IPS-18a (cell line): ENCODE measurements at regions not wholly inside any gene's neighbourhood (a gene's known extent, or its start where the extent isn't known, plus 50 kb on each side); places are given as distances from the start of the nearest gene placed in this dataset.
"Not testable (repeated sequence)": the region's sequence is repeated elsewhere in the genome, so short reads cannot be mapped to it uniquely, and the experiment has no call there.

Source experiments
- H3K27ac ChIP-seq: one replicate; pipeline ENCODE4 v1.5.1; 2013; ENCODE audit warnings: low read length
- H3K27me3 ChIP-seq: one replicate; pipeline ENCODE4 v1.6.1; 2013; ENCODE audit warnings: mild to moderate bottlenecking, low read length; ENCODE audit not compliant: control insufficient read depth, insufficient read depth
- H3K36me3 ChIP-seq: one replicate; pipeline ENCODE4 v1.6.1; 2013; ENCODE audit warnings: low read depth, low read length; ENCODE audit not compliant: control insufficient read depth
- H3K4me1 ChIP-seq: one replicate; pipeline ENCODE4 v1.6.1; 2013; ENCODE audit warnings: low read depth, low read length; ENCODE audit not compliant: control insufficient read depth
- H3K4me3 ChIP-seq: one replicate; pipeline ENCODE4 v1.5.1; 2013; ENCODE audit warnings: low read length
- H3K9ac ChIP-seq: one replicate; pipeline ENCODE4 v1.6.1; 2013; ENCODE audit warnings: mild to moderate bottlenecking, low read length, moderate library complexity
- H3K9me3 ChIP-seq: one replicate; pipeline ENCODE4 v1.6.1; 2013; ENCODE audit warnings: low read depth, low read length; ENCODE audit not compliant: control insufficient read depth

DNA sequence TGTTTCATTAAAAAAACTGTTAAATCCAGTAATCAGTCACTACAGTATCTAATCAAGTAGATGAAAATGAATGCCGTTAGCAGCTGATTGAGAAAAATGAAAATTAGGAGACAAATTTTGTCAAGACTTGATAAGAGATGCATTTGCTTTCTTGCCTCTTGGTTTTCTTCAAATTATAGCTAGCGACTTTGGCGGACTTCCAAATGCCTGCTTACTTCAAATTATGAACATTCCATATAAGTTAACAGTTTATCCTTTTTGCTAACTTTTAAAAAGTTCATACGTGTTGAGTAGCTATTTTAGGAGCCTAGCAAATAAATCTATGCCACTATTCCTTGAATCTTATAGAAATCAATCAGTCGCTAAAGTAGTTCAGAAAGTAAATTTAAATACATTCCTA, 58.8 kb downstream of the PPP4R3C start:
- H3K4me1 ChIP-seq: no peaks in the 10 kb centered on the region
- no peak overlapping the region for H3K27ac ChIP-seq
- no peak overlapping the region for H3K9ac ChIP-seq
- no peak overlapping the region for H3K4me3 ChIP-seq
- H3K36me3 ChIP-seq: no peaks in the 10 kb centered on the region
- H3K27me3 ChIP-seq: no peaks in the 10 kb centered on the region
- peaks cover 18% of the 10 kb centered on the region for H3K9me3 ChIP-seq

DNA sequence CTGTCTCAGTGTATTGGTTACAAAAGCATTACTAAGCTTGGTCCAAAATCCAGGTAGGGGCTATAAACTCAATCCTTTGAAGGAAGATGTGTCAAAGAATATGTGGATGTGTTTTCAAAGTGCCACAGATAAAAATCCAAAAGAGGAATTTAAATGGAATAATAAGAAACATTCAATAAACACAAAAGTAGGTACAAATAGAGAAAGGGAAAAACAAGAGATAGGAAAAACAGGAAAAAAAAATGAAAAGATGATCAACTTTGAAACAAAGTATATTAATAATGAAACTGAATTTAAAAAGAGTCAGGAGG, 64.0 kb downstream of the PPP4R3C start:
- H3K4me3 ChIP-seq: no peak overlapping the region
- peaks cover 11% of the 10 kb centered on the region for H3K9me3 ChIP-seq
- H3K27me3 ChIP-seq: no peaks in the 10 kb centered on the region
- no peaks in the 10 kb centered on the region for H3K4me1 ChIP-seq
- no peak overlapping the region for H3K9ac ChIP-seq
- no peaks in the 10 kb centered on the region for H3K36me3 ChIP-seq
- H3K27ac ChIP-seq: no peak overlapping the region

DNA sequence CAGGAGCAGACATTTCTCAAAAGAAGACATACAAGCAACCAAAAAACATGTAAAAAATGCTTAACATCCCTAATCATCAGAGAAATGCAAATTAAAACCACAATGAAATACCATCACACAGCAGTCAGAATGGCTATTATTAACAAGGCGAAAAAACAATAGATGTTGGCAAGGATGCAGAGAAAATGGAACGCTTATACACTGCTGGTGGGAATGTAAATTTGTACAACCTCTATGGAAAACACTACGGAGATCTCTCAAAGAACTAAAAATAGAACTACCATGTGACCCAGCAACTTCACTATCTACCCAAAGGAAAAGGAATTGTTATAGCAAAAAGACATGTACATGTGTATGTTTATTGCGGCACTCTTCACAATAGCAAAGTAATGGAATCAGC, 71.5 kb downstream of the PPP4R3C start:
- Histone ChIP-seq H3K4me3 (no peak overlapping the region), H3K9me3 (peaks cover 2% of the 10 kb centered on the region), H3K4me1 (no peaks in the 10 kb centered on the region), H3K27me3 (no peaks in the 10 kb centered on the region), H3K9ac (no peak overlapping the region), H3K27ac (no peak overlapping the region), H3K36me3 (no peaks in the 10 kb centered on the region)

DNA sequence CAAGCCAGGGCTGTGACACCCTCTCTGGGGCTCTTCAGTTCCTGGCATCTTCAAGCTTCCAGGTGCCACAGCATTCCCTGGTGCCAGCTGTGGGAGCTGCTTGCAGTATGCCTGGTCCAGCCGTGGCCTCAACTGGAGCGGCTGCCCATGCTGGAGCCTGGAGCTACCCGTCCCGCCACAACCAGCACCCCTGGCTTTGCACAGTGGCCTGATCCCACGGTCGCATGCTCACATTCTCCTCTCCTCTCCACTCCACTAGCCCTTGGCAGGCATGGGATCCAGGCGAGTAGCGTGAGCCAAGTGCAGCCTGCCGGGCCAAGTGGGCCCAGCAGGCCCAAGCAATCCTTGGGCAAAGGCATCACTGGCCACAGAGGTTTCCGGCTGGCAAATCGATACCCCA, 81.7 kb downstream of the PPP4R3C start:
- Histone ChIP-seq H3K4me1 (no peaks in the 10 kb centered on the region), H3K9ac (no peak overlapping the region), H3K36me3 (no peaks in the 10 kb centered on the region), H3K27ac (no peak overlapping the region), H3K9me3 (peaks cover 16% of the 10 kb centered on the region), H3K27me3 (no peaks in the 10 kb centered on the region), H3K4me3 (no peak overlapping the region)

DNA sequence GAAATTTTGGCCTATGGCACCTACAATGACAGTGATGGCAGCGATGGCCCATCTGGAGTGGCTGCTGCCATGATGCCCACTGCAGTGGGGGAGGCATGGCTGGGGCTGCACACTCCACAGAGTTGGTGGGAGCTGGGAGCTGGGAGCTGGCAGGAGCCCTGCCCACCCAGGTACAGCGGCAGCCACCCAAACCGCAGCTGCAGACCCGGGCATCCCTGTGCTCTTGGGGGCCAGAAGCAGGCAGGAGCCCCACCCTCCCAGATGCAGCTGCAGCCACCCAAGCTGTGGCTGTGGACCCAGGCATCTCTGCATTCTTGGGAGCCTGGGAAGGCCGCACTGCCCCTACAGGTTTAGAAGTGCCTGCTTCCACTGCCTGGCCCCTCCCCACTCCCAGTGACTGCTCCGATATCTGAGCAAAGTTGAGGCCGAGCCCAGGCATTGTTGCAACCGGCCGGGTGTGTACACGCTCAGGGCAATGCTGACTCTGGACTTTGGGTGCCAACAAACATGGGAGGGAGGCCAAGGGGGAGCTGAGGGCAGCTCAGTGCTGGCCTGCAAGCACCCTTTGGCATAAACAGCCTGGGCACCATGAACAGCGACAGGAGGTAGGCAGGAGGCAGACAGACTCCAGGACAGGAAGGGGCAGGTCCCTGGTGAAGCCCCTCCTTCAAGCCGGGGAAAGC, 82.8 kb downstream of the PPP4R3C start:
- Histone ChIP-seq H3K27ac (no peak overlapping the region), H3K27me3 (no peaks in the 10 kb centered on the region), H3K4me3 (no peak overlapping the region), H3K4me1 (no peaks in the 10 kb centered on the region), H3K9me3 (peaks cover 16% of the 10 kb centered on the region), H3K9ac (no peak overlapping the region), H3K36me3 (no peaks in the 10 kb centered on the region)

DNA sequence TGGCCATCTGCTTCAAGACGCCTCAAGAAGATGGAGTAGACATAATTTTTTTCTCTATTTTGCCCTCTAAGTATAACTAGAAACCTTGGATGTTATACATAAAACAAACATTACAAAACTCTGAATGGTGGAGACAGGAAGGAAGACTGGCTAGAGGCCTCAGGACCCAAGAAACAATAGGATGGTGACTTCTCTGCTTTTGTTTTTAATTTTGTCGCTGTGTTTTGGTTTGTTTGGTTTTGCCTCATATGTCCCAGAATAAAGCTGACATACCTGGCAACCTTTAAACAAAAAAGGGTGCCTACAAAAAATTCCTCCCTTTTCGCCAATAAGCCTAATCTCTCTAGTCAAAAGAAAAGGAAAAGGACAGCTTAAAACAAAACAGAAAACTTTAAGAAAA, 109.1 kb downstream of the PPP4R3C start:
- peaks cover 17% of the 10 kb centered on the region for H3K9me3 ChIP-seq
- H3K36me3 ChIP-seq: no peaks in the 10 kb centered on the region

DNA sequence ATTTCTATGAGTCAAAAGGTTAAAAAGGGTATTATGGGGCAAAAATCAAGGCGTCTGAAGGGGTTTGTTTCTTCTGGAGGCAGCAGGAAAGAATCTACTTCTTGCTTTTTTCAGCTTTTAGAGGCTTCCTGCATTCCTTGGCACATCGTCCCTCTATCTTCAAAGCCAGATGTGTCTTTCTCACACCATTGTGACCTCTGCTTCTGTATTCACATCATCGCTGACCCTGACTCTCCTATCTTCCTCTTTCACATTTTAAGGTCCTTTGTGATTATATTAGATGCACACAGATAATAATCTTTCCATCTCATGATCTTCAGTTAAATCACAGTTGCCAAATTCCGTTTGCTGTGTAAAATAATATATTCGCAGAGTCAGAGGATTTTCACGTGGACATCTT, 112.7 kb downstream of the PPP4R3C start:
- Histone ChIP-seq H3K9ac (no peak overlapping the region), H3K4me3 (no peak overlapping the region), H3K4me1 (no peaks in the 10 kb centered on the region), H3K27ac (no peak overlapping the region), H3K9me3 (peaks cover 9% of the 10 kb centered on the region), H3K36me3 (no peaks in the 10 kb centered on the region), H3K27me3 (no peaks in the 10 kb centered on the region)

More for the DNA sequence above, 109.1 kb downstream of the PPP4R3C start:
- Histone ChIP-seq H3K4me1 (no peaks in the 10 kb centered on the region), H3K4me3 (no peak overlapping the region), H3K9ac (no peak overlapping the region), H3K27me3 (no peaks in the 10 kb centered on the region), H3K27ac (no peak overlapping the region)

DNA sequence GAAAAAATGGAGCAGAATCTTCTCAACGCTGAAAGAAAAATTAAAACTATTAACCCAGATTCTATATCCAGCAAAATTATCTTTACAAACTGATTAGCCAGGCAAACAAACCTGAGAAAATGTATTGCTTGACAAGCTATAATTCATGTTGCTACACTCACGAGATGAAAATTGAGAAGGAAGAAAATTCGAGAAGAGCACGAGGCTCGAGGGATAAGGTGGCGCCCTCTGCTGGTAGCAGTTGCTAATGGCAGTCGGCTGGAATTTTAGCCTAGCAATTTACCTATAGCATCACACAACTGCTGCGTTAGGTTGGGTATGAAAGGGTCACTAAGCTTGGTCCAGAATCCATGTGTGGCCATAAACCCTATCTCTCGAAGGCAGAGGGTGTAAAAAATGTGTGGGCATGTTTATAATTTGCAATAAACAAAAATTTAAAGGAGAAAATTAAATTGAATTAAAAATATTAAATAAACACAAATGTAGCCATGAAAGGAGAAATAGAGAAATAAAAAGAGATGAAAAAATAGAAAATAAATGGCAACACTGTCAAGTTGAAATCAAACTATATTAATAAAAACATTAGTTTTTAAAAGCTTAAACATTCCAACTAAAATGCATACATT, 126.6 kb downstream of the PPP4R3C start:
- Histone ChIP-seq H3K4me1 (no peaks in the 10 kb centered on the region), H3K9me3 (peaks cover 8% of the 10 kb centered on the region), H3K9ac (no peak overlapping the region), H3K36me3 (no peaks in the 10 kb centered on the region), H3K4me3 (no peak overlapping the region), H3K27ac (no peak overlapping the region), H3K27me3 (no peaks in the 10 kb centered on the region)

DNA sequence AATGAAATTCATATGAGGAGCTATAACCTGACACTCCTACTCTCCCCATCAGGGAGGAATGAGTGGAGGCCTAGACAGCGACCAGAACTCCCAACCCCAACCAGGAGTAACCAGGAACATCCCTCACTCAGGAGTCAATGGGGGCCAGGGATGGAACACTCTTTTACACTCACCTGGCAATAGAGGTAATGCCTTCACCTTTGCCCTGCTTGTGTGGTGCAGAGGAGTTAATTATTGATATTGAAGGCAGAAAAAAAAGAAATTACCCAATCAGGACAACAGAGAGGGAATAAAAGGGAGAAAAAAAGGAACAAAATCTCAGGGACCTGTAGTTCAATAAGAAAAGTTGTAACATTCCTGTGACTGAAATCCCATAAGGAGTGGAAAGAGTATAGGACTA, 141.5 kb downstream of the PPP4R3C start:
- Histone ChIP-seq H3K9ac (no peak overlapping the region), H3K9me3 (peaks cover 9% of the 10 kb centered on the region), H3K27ac (no peak overlapping the region), H3K36me3 (no peaks in the 10 kb centered on the region), H3K4me1 (no peaks in the 10 kb centered on the region), H3K27me3 (no peaks in the 10 kb centered on the region), H3K4me3 (no peak overlapping the region)

DNA sequence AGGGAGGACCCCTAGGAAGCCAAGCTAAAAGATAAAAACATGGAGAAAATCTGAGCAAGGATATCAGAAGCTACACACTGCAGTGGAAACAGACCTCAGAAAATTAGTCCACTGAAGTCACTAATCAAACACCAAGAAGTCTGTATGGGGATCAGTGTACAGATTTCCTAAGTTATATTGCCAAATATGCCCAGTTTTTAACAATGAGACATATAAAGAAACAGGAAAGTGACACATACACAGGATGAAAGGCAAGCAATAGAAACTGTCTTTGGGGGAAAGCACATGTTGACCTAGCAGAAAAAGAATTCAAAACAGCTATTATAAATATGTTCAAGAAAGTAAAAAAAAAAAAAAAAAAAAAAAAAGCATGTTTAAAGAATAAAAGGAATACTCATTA, 153.7 kb downstream of the PPP4R3C start:
- no peaks in the 10 kb centered on the region for H3K4me1 ChIP-seq
- H3K9me3 ChIP-seq: peaks cover 20% of the 10 kb centered on the region
- no peaks in the 10 kb centered on the region for H3K27me3 ChIP-seq
- H3K27ac ChIP-seq: no peak overlapping the region
- H3K36me3 ChIP-seq: no peaks in the 10 kb centered on the region
- H3K9ac ChIP-seq: no peak overlapping the region
- no peak overlapping the region for H3K4me3 ChIP-seq

DNA sequence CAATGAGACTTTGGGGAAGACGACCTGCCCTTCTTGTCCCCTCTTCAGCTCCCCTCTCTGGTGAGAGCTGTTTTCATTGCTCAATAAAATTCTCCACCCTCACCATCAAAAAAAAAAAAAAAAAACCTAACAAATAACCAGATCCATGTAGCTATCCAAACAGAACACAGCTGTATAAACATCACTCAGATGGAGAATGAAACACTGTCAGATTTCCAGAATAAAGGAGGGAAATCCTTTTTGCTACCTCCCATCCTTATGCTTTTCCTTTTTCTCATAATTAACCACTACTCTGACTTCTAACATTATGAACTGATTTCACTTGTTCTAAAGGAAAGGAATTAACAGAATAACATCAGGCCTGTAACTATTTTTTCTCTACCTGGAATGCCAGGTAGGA, 155.6 kb downstream of the PPP4R3C start:
- no peaks in the 10 kb centered on the region for H3K27me3 ChIP-seq
- no peak overlapping the region for H3K9ac ChIP-seq
- H3K27ac ChIP-seq: no peak overlapping the region
- H3K36me3 ChIP-seq: no peaks in the 10 kb centered on the region
- H3K9me3 ChIP-seq: peaks cover 12% of the 10 kb centered on the region
- no peak overlapping the region for H3K4me3 ChIP-seq
- H3K4me1 ChIP-seq: no peaks in the 10 kb centered on the region

DNA sequence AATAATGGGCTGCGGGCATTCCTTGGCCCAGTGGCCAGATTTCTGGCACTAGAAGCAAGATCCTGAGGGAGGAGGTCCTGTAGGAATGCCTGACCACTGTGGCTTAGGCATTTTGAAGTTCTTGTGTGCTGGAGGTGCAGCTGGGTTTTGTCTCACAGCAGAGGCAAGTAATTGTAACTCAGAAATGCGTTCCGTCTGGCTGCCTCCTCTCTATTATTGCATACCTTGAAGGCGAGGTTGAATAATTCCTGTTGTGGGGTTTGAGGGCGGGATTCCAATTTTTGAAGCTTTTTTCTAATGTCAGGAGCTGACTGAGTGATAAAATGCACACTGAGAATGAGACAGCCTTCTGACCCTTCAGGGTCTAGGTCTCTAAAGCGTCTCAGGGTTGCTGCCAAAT, 170.6 kb downstream of the PPP4R3C start:
- H3K4me1 ChIP-seq, H3K27me3 ChIP-seq, H3K36me3 ChIP-seq, H3K27ac ChIP-seq, H3K9me3 ChIP-seq, H3K4me3 ChIP-seq, H3K9ac ChIP-seq: not testable (repeated sequence)
